Gastroesophageal sphincter (tissue), 4 donors: ENCODE measurements at regions not wholly inside any gene's neighbourhood (a gene's known extent, or its start where the extent isn't known, plus 50 kb on each side); places are given as distances from the start of the nearest gene placed in this dataset.

Experiments used
- ATAC-seq: fragments of 150-250 bp; one replicate; pipeline ENCODE4 v1.9.1; 2016; ENCODE audit warnings: mild to moderate bottlenecking, moderate library complexity
- H3K27ac ChIP-seq, 4 donors: fragments of 200-600 bp; sonication (generic) in 3 of 4; 1 replicate in 3 of 4; 2 replicates in 1 of 4; pipeline ENCODE4 v1.5.1; 2016 to 2019
- H3K27me3 ChIP-seq: fragments of 200-600 bp; sonication (generic); one replicate; pipeline ENCODE4 v1.5.1; 2019
- H3K36me3 ChIP-seq, 2 donors: fragments of 200-600 bp; sonication (generic); one replicate each; pipeline ENCODE4 v1.5.1; 2019; ENCODE audit warnings: control low read depth in 1 of 2
- H3K4me1 ChIP-seq, 3 donors: fragments of 200-600 bp; sonication (generic); 1 replicate in 2 of 3; 2 replicates in 1 of 3; pipeline ENCODE4 v1.5.1; 2016 to 2019; ENCODE audit warnings: control low read depth in 2 of 3
- H3K4me3 ChIP-seq, 2 donors: fragments of 200-600 bp; sonication (generic); one replicate each; pipeline ENCODE4 v1.5.1; 2019; ENCODE audit warnings: mild to moderate bottlenecking in 1 of 2, moderate library complexity in 1 of 2
- H3K9me3 ChIP-seq, 3 donors: fragments of 200-600 bp; sonication (generic); one replicate each; pipeline ENCODE4 v1.5.1; 2017 to 2019; ENCODE audit warnings: control low read depth in 2 of 3
- EP300 ChIP-seq: sonication (generic); formaldehyde crosslinking; IDR thresholded peaks from one replicate; pipeline ENCODE4 v1.6.1; 2017; ENCODE audit warnings: antibody characterized with exemption, mild to moderate bottlenecking
- POLR2A ChIP-seq, 2 donors: fragments of 450-650 bp; IDR thresholded peaks; one replicate each; pipeline ENCODE4 v1.6.1; 2017; ENCODE audit warnings: antibody characterized with exemption in 2 of 2, mild to moderate bottlenecking in 2 of 2, moderate library complexity in 1 of 2
- POLR2AphosphoS5 ChIP-seq: sonication (generic); formaldehyde crosslinking; IDR thresholded peaks from one replicate; pipeline ENCODE4 v1.6.1; 2017; ENCODE audit warnings: antibody characterized with exemption
- WGBS, 2 donors: methylation state at CpG; one replicate each; pipeline ENCODE4 v1.1.5; 2018; ENCODE audit warnings: low coverage in 1 of 2; 5-methylcytosine and 5-hydroxymethylcytosine counted together
- TF ChIP-seq, protein P1 (sequence below), 4 experiments: fragments of 200-600 bp in 2 of 4; fragments of 450-650 bp in 2 of 4; sonication (generic) in 1 of 4; IDR thresholded peaks; one replicate each; pipeline ENCODE4 v1.5.1; 2017 to 2019; ENCODE audit warnings: antibody characterized with exemption in 4 of 4, mild to moderate bottlenecking in 2 of 4, moderate library complexity in 2 of 4

DNA sequence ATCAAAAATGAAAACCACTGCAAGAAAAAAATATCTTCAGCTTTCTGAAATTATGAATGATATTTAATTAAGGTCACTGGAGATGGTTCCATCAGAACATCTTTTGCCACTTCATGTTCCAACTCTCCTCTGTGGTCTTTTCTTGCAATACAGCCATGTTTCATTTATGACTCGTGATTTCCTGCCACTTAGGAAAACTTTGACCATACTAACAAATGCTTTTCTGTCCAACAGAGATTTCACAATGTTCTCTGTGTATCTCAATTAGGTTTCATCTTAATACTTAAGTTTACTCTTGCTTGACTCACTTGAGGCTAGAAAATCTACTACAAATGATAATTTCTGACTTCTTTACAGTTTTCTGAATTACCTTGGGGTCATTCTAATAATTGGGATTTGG lies 330.9 kb downstream of the CXXC4 start:
- H3K27me3 ChIP-seq, result no peaks in the 10 kb centered on the region
- ATAC-seq, result no peak
- no peaks in the 10 kb centered on the region for H3K9me3 ChIP-seq
- H3K27ac ChIP-seq, result no peak overlapping the region
- 38 to 64% methylated on average over 1 of the region's 1 CpG for WGBS, 2 donors
- TF ChIP-seq POLR2A (IDR thresholded peaks at IDR 0.05) (no peak), EP300 (no peak), POLR2AphosphoS5 (no peak)
- H3K4me1 ChIP-seq, result no peaks in the 10 kb centered on the region
- no peaks in the 10 kb centered on the region for H3K36me3 ChIP-seq
- no peak overlapping the region for H3K4me3 ChIP-seq

DNA sequence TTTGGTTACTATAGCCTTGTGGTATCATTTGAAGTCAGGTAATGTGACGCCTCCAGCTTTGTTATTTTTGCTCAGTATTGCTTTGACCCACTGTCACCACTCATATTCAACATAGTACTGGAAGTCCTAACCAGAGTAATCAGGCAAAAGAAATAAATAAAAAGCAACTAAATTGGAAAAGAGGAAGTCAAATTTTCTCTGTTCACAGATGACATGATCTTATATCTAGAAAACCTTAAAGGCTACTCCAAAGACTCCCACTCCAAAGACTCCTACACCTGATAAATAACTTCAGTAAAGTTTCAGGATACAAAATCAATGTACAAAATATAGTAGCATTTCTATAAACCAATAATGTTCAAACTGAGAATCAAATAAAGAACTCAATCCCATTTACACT lies 348.6 kb downstream of the CXXC4 start:
- Histone ChIP-seq H3K4me3 (no peak overlapping the region), H3K4me1 (no peaks in the 10 kb centered on the region), H3K36me3 (no peaks in the 10 kb centered on the region), H3K27me3 (no peaks in the 10 kb centered on the region), H3K9me3 (no peaks in the 10 kb centered on the region), H3K27ac (no peak overlapping the region)
- TF ChIP-seq, protein P1, sequence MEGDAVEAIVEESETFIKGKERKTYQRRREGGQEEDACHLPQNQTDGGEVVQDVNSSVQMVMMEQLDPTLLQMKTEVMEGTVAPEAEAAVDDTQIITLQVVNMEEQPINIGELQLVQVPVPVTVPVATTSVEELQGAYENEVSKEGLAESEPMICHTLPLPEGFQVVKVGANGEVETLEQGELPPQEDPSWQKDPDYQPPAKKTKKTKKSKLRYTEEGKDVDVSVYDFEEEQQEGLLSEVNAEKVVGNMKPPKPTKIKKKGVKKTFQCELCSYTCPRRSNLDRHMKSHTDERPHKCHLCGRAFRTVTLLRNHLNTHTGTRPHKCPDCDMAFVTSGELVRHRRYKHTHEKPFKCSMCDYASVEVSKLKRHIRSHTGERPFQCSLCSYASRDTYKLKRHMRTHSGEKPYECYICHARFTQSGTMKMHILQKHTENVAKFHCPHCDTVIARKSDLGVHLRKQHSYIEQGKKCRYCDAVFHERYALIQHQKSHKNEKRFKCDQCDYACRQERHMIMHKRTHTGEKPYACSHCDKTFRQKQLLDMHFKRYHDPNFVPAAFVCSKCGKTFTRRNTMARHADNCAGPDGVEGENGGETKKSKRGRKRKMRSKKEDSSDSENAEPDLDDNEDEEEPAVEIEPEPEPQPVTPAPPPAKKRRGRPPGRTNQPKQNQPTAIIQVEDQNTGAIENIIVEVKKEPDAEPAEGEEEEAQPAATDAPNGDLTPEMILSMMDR (IDR thresholded peaks at IDR 0.05), result no peak
- no peak for TF ChIP-seq POLR2A (IDR thresholded peaks at IDR 0.05)
- no peak for TF ChIP-seq EP300
- TF ChIP-seq POLR2AphosphoS5, result no peak
- 90% methylated on average over 1 of the region's 1 CpG; no CpG with 5 or more reads in 1 of the 2 donors for WGBS, 2 donors
- ATAC-seq, result no peak

DNA sequence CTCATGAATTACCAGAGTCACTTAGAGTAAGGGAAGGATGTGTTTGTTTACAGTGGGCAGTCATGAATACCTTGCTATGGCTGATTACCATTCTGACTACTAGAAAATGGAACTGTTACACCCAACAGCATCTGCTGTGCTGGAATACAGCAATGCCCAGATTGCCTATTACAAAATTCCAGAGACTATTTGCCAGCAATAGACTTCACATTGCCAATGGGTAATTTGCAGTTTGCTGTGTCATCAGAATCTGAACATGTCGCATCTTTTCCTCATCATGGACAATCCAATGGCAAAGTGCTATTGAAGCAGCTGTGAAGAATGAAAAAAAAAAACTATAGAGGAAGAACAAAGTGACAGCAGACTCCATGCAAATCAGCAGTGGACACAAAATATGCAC lies 356.6 kb downstream of the CXXC4 start:
- Histone ChIP-seq H3K36me3 (no peaks in the 10 kb centered on the region), H3K4me1 (no peaks in the 10 kb centered on the region), H3K27me3 (no peaks in the 10 kb centered on the region), H3K9me3 (peaks cover 0 to 4% (median 0%) of the 10 kb centered on the region in 3 donors), H3K4me3 (no peak overlapping the region), H3K27ac (no peak overlapping the region)
- TF ChIP-seq EP300, result no peak
- TF ChIP-seq, protein P1 (IDR thresholded peaks at IDR 0.05), result no peak
- no peak for TF ChIP-seq POLR2A (IDR thresholded peaks at IDR 0.05)
- no peak for TF ChIP-seq POLR2AphosphoS5
- no peak for ATAC-seq
- WGBS, 2 donors, result 88% methylated on average over 1 of the region's 1 CpG; no CpG with 5 or more reads in 1 of the 2 donors

DNA sequence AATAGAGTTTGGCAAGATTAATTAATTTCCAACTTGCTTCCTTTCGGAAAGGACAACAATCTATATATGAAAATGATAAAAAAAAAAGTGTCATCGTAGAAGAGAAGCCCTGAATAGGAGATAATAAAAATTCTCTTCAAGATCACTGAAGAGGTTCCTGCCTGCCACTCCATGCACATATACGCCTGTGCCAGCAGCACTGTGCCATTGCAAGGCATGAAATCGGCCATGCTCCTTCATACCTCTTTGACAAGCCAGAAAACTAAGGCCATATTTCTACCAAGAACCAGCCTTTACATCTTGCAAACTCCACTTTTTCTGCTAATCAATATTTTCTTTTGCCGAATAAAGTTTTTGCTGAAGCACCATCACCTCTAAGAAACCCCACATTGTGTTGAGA lies 365.5 kb downstream of the CXXC4 start:
- no peak overlapping the region for H3K27ac ChIP-seq
- ATAC-seq, result no peak
- no peaks in the 10 kb centered on the region for H3K36me3 ChIP-seq
- no peak for TF ChIP-seq POLR2AphosphoS5
- TF ChIP-seq, protein P1 (IDR thresholded peaks at IDR 0.05), result no peak
- no peak for TF ChIP-seq POLR2A (IDR thresholded peaks at IDR 0.05)
- TF ChIP-seq EP300, result no peak
- H3K4me1 ChIP-seq, result no peaks in the 10 kb centered on the region
- WGBS, 2 donors, result 63 to 77% methylated on average over 5 of the region's 5 CpGs
- no peak overlapping the region for H3K4me3 ChIP-seq
- H3K27me3 ChIP-seq, result no peaks in the 10 kb centered on the region
- no peaks in the 10 kb centered on the region for H3K9me3 ChIP-seq

DNA sequence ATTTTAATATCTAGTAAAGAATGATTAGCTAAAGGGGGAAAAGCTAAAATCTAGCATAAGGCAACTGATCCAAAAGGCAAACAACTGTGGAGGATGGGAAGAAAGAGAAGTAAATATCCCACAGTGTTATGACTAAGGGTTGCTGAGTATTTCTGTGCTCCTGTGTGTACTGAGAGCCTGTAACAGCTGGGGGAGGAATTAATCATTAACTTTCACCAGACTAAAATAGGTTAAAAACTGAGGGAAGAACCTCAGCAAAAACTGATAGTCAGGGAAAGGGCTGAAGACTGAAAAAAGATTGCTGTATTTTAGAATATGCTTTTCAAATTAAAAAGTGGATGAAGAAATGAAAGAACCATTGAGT lies 365.9 kb downstream of the CXXC4 start:
- TF ChIP-seq POLR2A (IDR thresholded peaks at IDR 0.05), result no peak
- TF ChIP-seq, protein P1 (IDR thresholded peaks at IDR 0.05), result no peak
- no peak for TF ChIP-seq POLR2AphosphoS5
- no peak for TF ChIP-seq EP300
- Histone ChIP-seq H3K27me3 (no peaks in the 10 kb centered on the region), H3K9me3 (no peaks in the 10 kb centered on the region), H3K4me3 (no peak overlapping the region), H3K4me1 (no peaks in the 10 kb centered on the region), H3K27ac (no peak overlapping the region), H3K36me3 (no peaks in the 10 kb centered on the region)
- no peak for ATAC-seq
